ENCODE measurements at regions not wholly inside any gene's neighbourhood (a gene's known extent, or its start where the extent isn't known, plus 50 kb on each side); places are given as distances from the start of the nearest gene placed in this dataset.

- TF ChIP-seq ZNF565 (CRISPR knock-in tag; conservative IDR thresholded peaks at IDR 0.05; ENCODE audit: low read depth) (no peak), ZFP30 (CRISPR knock-in tag; IDR thresholded peaks at IDR 0.05) (no peak), OSR1 (CRISPR knock-in tag; IDR thresholded peaks at IDR 0.05) (no peak), GLIS3 (CRISPR knock-in tag; IDR thresholded peaks at IDR 0.05) (no peak)
These were observed 155.5 kb downstream of the DACT1 start for GRCh38 chr14:58793131-58793740.
